Aorta (tissue), 5 donors: ENCODE measurements at regions not wholly inside any gene's neighbourhood (a gene's known extent, or its start where the extent isn't known, plus 50 kb on each side); places are given as distances from the start of the nearest gene placed in this dataset.

Source experiments
- ATAC-seq: fragments of 200-7000 bp; cut with Tn5 transposase; one replicate; pipeline ENCODE4 v1.9.1; 2022; ENCODE audit warnings: moderate library complexity; ENCODE audit not compliant: low FRiP score
- DNase-seq, 2 donors: peaks; one replicate each; pipeline ENCODE4 v3.0.0-alpha.2; 2020
- H3K27ac ChIP-seq, 2 donors: one replicate each; pipeline ENCODE4 v1.5.1; 2013; ENCODE audit warnings: low read length in 2 of 2, mild to moderate bottlenecking in 2 of 2, moderate library complexity in 2 of 2, control low read depth in 1 of 2, inconsistent platforms in 1 of 2, low read depth in 1 of 2
- H3K27me3 ChIP-seq, 2 donors: one replicate each; pipeline ENCODE4 v1.6.1; 2013; ENCODE audit warnings: control low read depth in 1 of 2, low read length in 1 of 2, mild to moderate bottlenecking in 1 of 2, moderate library complexity in 1 of 2; ENCODE audit not compliant: insufficient read depth in 2 of 2, control insufficient read depth in 1 of 2
- H3K36me3 ChIP-seq, 2 donors: one replicate each; pipeline ENCODE4 v1.6.1; 2013; ENCODE audit warnings: control low read depth in 1 of 2, low read length in 1 of 2, mild to moderate bottlenecking in 1 of 2; ENCODE audit not compliant: insufficient read depth in 2 of 2, control insufficient read depth in 1 of 2
- H3K4me1 ChIP-seq, 2 donors: one replicate each; pipeline ENCODE4 v1.6.1; 2013; ENCODE audit warnings: low read length in 2 of 2, control low read depth in 1 of 2, mild to moderate bottlenecking in 1 of 2, moderate library complexity in 1 of 2; ENCODE audit not compliant: insufficient read depth in 2 of 2, control insufficient read depth in 1 of 2
- H3K4me3 ChIP-seq, 2 donors: one replicate each; pipeline ENCODE4 v1.5.1; 2013; ENCODE audit warnings: low read length in 2 of 2, control low read depth in 1 of 2, mild to moderate bottlenecking in 1 of 2
- H3K9me3 ChIP-seq: one replicate; pipeline ENCODE4 v1.6.1; 2013; ENCODE audit warnings: mild to moderate bottlenecking, low read length; ENCODE audit not compliant: control insufficient read depth
- WGBS, 2 donors: extraction: QIAGEN DNeasy Blood & Tissue Kit; methylation state at CpG; one replicate each; pipeline ENCODE4 v1.1.7; 2013; 5-methylcytosine and 5-hydroxymethylcytosine counted together
- intact Hi-C, 2 donors: fragments of 100-400 bp; cut with DNase I; formaldehyde crosslinking; loops; one replicate each; pipeline versions ENCODE4 v1.14.2 to v1.15.0; 2022
- donor health status: healthy with polysubstance abuse.
- donor health status: Bipolar disorder and iron deficiency.
- donor health status: DM: no; HTN: no; CAD: no.
- donor health status: DM: no; HTN: no; CAD: no.
- donor health status: DM: yes; HTN: yes; CAD: no.

DNA sequence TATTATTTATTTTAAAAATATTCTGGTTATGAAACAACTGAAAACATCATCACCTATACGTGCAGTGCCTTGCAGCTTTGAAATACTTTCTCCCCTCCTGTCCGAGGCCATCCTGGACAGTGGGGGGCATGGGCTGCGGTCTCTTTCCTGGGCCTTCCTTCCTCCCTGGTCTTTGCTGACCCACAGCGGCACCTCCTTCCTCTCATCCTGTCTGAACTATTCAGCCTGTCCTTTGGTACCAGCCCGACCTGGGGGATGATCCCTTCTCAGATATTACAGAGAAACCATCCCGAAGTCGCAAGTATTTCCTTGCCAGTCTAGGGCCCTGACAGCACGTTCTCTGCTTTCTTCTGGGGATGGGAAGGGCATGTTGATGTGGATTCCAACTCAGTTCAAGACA is 736.6 kb upstream of the HS6ST1 start:
- ATAC-seq (no peak), DNase-seq (no peak)
- intact Hi-C loops, result no loop called here
- Histone ChIP-seq H3K27me3 (no peaks in the 10 kb centered on the region), H3K27ac (no peak overlapping the region), H3K9me3 (no peaks in the 10 kb centered on the region), H3K36me3 (no peaks in the 10 kb centered on the region), H3K4me3 (no peak overlapping the region), H3K4me1 (no peaks in the 10 kb centered on the region)
- WGBS, 2 donors, result 95 to 96% methylated on average over 8 of the region's 8 CpGs

- Histone ChIP-seq H3K9me3 (no peaks in the 10 kb centered on the region), H3K36me3 (no peaks in the 10 kb centered on the region), H3K27ac (no peak overlapping the region), H3K27me3 (no peaks in the 10 kb centered on the region), H3K4me3 (no peak overlapping the region), H3K4me1 (no peaks in the 10 kb centered on the region)
- no peak for ATAC-seq
- no peak for DNase-seq
- intact Hi-C loops, result no loop called here
- 97% methylated on average over 6 of the region's 6 CpGs for WGBS, 2 donors
Observed at GRCh38 chr2:129055824-129056223, 737.2 kb upstream of the HS6ST1 start.

DNA sequence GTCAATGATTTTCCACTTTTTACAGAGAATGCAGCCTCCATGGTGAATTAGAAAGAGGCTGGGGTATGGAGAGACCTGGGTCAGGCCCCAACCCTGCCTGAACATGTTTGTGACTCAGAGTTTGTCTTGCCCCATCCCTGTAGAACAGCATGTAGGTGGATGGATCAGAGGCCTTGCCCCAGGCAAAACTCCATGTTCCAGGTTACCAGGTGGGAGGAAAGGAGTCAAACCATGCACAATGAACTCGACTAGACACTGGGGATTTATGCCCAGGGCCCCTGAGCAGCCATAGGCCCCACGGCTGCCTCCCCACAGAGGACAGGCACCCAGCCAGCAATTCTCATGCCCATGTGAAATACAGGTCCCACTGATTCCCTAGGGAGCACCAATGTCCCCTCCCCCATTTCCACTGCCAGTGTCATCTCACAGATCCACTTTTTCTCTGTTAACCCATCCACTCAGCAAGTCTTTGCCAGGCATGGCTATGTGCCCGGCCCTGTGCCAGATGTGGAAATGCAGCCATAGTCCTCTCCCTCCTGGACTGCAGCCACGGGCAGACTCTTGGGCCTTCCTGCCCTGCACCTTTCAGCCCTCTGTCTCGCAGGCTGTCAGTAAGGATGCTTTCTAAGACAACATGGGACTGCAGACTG is 737.8 kb upstream of the HS6ST1 start:
- H3K4me3 ChIP-seq, result no peak overlapping the region
- DNase-seq (no peak), ATAC-seq (no peak)
- H3K9me3 ChIP-seq, result no peaks in the 10 kb centered on the region
- intact Hi-C loops, result no loop called here
- 59 to 68% methylated on average over 5 of the region's 5 CpGs for WGBS, 2 donors
- H3K36me3 ChIP-seq, result no peaks in the 10 kb centered on the region
- no peaks in the 10 kb centered on the region for H3K27me3 ChIP-seq
- no peaks in the 10 kb centered on the region for H3K4me1 ChIP-seq
- no peak overlapping the region for H3K27ac ChIP-seq

- ATAC-seq (no peak), DNase-seq (no peak)
- Histone ChIP-seq H3K27me3 (no peaks in the 10 kb centered on the region), H3K4me1 (no peaks in the 10 kb centered on the region), H3K36me3 (no peaks in the 10 kb centered on the region), H3K9me3 (no peaks in the 10 kb centered on the region), H3K4me3 (no peak overlapping the region), H3K27ac (no peak overlapping the region)
- intact Hi-C loops, result no loop called here
- 90 to 100% methylated on average over 2 of the region's 2 CpGs for WGBS, 2 donors
Observed at GRCh38 chr2:129056959-129057317, 738.3 kb upstream of the HS6ST1 start.

GRCh38 chr2:129058981-129059380 is 740.3 kb upstream of the HS6ST1 start:
- intact Hi-C loops, result no loop called here
- Histone ChIP-seq H3K27me3 (no peaks in the 10 kb centered on the region), H3K27ac (peak overlapping the region in 1 of 2 donors; percentile 70), H3K9me3 (no peaks in the 10 kb centered on the region), H3K4me1 (no peaks in the 10 kb centered on the region), H3K4me3 (no peak overlapping the region), H3K36me3 (no peaks in the 10 kb centered on the region)
- no peak for ATAC-seq
- DNase-seq, result no peak
- 7 to 16% methylated on average over 5 of the region's 5 CpGs for WGBS, 2 donors

DNA sequence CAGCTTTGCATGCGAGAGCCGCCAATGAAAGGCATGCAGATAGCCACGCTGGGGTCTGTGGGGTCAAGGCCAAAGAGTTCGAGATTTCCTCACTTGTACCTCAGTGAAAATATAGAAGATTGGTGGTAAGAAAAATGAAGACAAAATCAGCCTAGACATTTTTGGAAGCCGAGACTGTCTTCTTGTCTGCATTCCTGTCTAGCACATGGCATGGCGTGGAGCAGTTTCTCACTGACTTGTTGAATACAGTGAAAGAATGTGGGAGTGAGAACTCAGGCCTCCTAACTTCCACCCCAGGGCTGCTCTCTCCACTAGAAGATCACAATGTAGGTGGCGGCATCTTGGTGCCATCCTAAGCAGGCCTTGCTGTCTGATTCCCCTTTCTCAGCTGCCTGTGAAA is 740.8 kb upstream of the HS6ST1 start:
- no peaks in the 10 kb centered on the region for H3K4me1 ChIP-seq
- no peak for ATAC-seq
- no peak overlapping the region for H3K4me3 ChIP-seq
- intact Hi-C loops, result no loop called here
- no peak for DNase-seq
- WGBS, 2 donors, result 17 to 23% methylated on average over 7 of the region's 7 CpGs
- H3K27ac ChIP-seq, result peak overlapping the region; percentile 47 to 70
- H3K27me3 ChIP-seq, result no peaks in the 10 kb centered on the region
- no peaks in the 10 kb centered on the region for H3K36me3 ChIP-seq
- H3K9me3 ChIP-seq, result no peaks in the 10 kb centered on the region

- Histone ChIP-seq H3K36me3 (no peaks in the 10 kb centered on the region), H3K4me3 (no peak overlapping the region), H3K27me3 (no peaks in the 10 kb centered on the region), H3K27ac (no peak overlapping the region), H3K4me1 (no peaks in the 10 kb centered on the region), H3K9me3 (no peaks in the 10 kb centered on the region)
- WGBS, 2 donors, result 62 to 64% methylated on average over 5 of the region's 5 CpGs
- ATAC-seq (no peak), DNase-seq (no peak)
- intact Hi-C loops, result no loop called here
Observed at GRCh38 chr2:129061069-129061768, 742.6 kb upstream of the HS6ST1 start.

DNA sequence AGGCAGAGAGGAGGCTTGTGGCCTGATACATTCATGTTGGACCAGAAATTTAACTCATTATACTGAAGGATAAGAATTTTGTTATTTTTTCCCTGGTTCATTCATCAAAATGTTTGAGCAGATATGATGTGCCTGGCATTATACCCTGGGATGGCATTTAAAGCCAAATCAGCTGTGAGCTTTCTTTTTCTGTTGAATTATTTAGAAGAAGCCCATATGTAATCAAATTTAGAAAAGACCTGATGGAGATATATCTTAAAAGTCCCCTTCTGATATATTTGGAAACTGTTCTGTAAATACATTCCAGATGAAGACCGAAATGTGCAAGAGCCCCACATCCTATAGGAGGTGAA is 743.1 kb upstream of the HS6ST1 start:
- DNase-seq, result no peak
- no peaks in the 10 kb centered on the region for H3K27me3 ChIP-seq
- ATAC-seq, result no peak
- H3K9me3 ChIP-seq, result no peaks in the 10 kb centered on the region
- H3K4me1 ChIP-seq, result no peaks in the 10 kb centered on the region
- H3K27ac ChIP-seq, result no peak overlapping the region
- 41 to 60% methylated on average over 1 of the region's 1 CpG for WGBS, 2 donors
- intact Hi-C loops, result no loop called here
- no peaks in the 10 kb centered on the region for H3K36me3 ChIP-seq
- H3K4me3 ChIP-seq, result no peak overlapping the region

GRCh38 chr2:129062146-129062912 is 743.7 kb upstream of the HS6ST1 start:
- Histone ChIP-seq H3K27ac (no peak overlapping the region), H3K9me3 (no peaks in the 10 kb centered on the region), H3K4me1 (no peaks in the 10 kb centered on the region), H3K27me3 (no peaks in the 10 kb centered on the region), H3K4me3 (no peak overlapping the region), H3K36me3 (no peaks in the 10 kb centered on the region)
- 43% methylated on average over 9 of the region's 9 CpGs for WGBS, 2 donors
- DNase-seq (no peak), ATAC-seq (no peak)
- intact Hi-C loops, result no loop called here
